Neural progenitor cell (in vitro differentiated cells): ENCODE measurements at regions not wholly inside any gene's neighbourhood (a gene's known extent, or its start where the extent isn't known, plus 50 kb on each side); places are given as distances from the start of the nearest gene placed in this dataset.

Experiments used
- EZH2 ChIP-seq: fragments of 200-600 bp; sonication (generic); IDR thresholded peaks from 2 replicates; pipeline ENCODE4 v1.6.1; 2017; ENCODE audit warnings: antibody characterized with exemption, mild to moderate bottlenecking, moderate library complexity
- TF ChIP-seq, protein P1 (sequence below): fragments of 200-600 bp; sonication (generic); IDR thresholded peaks from 2 replicates; pipeline ENCODE4 v1.5.1; 2017; ENCODE audit warnings: antibody characterized with exemption, mild to moderate bottlenecking

DNA sequence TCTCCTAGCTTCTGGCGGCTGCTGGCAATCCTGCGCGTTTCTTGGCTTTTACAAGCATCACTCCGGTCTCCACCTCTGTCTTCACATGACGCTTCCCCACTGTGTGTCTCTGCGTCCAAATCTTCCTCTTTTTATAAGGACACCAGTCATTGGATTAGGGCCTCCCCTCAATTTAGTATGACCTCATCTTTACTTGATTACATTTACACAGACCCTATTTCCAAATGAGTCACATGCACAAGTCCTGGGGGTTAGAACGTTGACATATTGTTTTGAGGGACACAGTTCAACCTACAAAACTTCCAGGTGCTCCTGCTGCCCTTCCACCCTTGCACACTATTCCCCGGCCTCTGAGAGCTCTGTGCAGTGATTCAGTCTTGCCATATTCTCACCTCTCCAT lies 215.3 kb downstream of the OPA1 start:
- TF ChIP-seq EZH2: no peak
- TF ChIP-seq, protein P1, sequence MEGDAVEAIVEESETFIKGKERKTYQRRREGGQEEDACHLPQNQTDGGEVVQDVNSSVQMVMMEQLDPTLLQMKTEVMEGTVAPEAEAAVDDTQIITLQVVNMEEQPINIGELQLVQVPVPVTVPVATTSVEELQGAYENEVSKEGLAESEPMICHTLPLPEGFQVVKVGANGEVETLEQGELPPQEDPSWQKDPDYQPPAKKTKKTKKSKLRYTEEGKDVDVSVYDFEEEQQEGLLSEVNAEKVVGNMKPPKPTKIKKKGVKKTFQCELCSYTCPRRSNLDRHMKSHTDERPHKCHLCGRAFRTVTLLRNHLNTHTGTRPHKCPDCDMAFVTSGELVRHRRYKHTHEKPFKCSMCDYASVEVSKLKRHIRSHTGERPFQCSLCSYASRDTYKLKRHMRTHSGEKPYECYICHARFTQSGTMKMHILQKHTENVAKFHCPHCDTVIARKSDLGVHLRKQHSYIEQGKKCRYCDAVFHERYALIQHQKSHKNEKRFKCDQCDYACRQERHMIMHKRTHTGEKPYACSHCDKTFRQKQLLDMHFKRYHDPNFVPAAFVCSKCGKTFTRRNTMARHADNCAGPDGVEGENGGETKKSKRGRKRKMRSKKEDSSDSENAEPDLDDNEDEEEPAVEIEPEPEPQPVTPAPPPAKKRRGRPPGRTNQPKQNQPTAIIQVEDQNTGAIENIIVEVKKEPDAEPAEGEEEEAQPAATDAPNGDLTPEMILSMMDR: no peak
